HepG2 (cell line): ENCODE measurements at regions not wholly inside any gene's neighbourhood (a gene's known extent, or its start where the extent isn't known, plus 50 kb on each side); places are given as distances from the start of the nearest gene placed in this dataset.
"Not testable (repeated sequence)": the region's sequence is repeated elsewhere in the genome, so short reads cannot be mapped to it uniquely, and the experiment has no call there.

ENCODE experiments used
- AHDC1 ChIP-seq: sonication (generic); formaldehyde crosslinking; IDR thresholded peaks from 2 replicates; pipeline ENCODE4 v1.5.1; 2020; ENCODE audit warnings: mild to moderate bottlenecking, missing genetic modification reagents, borderline replicate concordance
- ARHGAP35 ChIP-seq: sonication (generic); formaldehyde crosslinking; IDR thresholded peaks from 2 replicates; pipeline ENCODE4 v1.9.0; 2022; ENCODE audit warnings: mild to moderate bottlenecking, inconsistent platforms, moderate library complexity, missing genetic modification reagents, borderline replicate concordance
- DR1 ChIP-seq: sonication (generic); formaldehyde crosslinking; IDR thresholded peaks from 2 replicates; pipeline ENCODE4 v1.8.0; 2021; ENCODE audit warnings: mild to moderate bottlenecking, missing genetic modification reagents, inconsistent platforms
- HDAC1 ChIP-seq: sonication (generic); formaldehyde crosslinking; IDR thresholded peaks from 2 replicates; pipeline ENCODE4 v1.5.1; 2020; ENCODE audit warnings: mild to moderate bottlenecking, missing genetic modification reagents
- HMGA1 ChIP-seq: sonication (generic); formaldehyde crosslinking; conservative IDR thresholded peaks from 2 replicates; pipeline ENCODE4 v1.4.0; 2020; ENCODE audit warnings: missing genetic modification reagents
- POLR2AphosphoS5 ChIP-seq: IDR thresholded peaks from 2 replicates; pipeline ENCODE4 v1.6.1; 2012; ENCODE audit warnings: low read depth, low read length
- RAD21 ChIP-seq: fragments of 450-650 bp; formaldehyde crosslinking; IDR thresholded peaks from 2 replicates; pipeline ENCODE4 v1.5.0; 2020; ENCODE audit warnings: mild to moderate bottlenecking
- ZNF7 ChIP-seq: IDR thresholded peaks from 2 replicates; pipeline ENCODE4 v1.6.1; 2016; ENCODE audit warnings: missing biosample characterization, missing genetic modification reagents
- ZNF891 ChIP-seq: sonication (generic); formaldehyde crosslinking; IDR thresholded peaks from 2 replicates; pipeline ENCODE4 v1.5.0; 2020; ENCODE audit warnings: mild to moderate bottlenecking, missing genetic modification reagents

- not testable (repeated sequence) for TF ChIP-seq POLR2AphosphoS5; DR1; ARHGAP35 (CRISPR knock-in tag); RAD21 (CRISPR knock-in tag); ZNF891 (CRISPR knock-in tag); HDAC1 (CRISPR knock-in tag); HMGA1 (CRISPR knock-in tag); ZNF7; AHDC1 (CRISPR knock-in tag)
These were observed 70.0 kb downstream of the MAFB start for GRCh38 chr20:40619053-40619452.
